ENCODE measurements at regions not wholly inside any gene's neighbourhood (a gene's known extent, or its start where the extent isn't known, plus 50 kb on each side); places are given as distances from the start of the nearest gene placed in this dataset.

DNA sequence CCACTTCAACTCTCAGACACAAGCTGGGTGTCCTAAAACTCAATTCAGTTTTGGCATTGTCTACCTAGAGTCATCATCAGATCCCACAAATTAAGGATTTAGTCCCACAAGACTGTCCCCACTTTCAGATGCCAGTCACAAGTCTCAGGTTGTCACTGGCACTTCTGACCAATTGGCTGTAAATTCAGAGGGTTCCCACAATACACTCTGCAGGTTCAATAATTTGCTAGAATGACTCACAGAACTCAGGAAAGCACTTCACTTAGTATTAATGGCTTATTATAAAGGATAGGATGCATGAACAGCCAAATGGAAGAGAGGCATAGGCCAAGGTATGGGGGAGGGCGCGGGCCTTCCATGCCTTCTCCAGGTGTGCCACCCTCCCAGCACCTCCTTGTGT, 209.1 kb downstream of the SREK1 start:
- Histone ChIP-seq H3K27me3 (ENCODE audit: insufficient read depth) (no peaks in the 10 kb centered on the region), H3K4me1 (ENCODE audit: control insufficient read depth in 1 of 2, insufficient read depth in 2 of 2, low read depth in 1 of 2, low read length in 1 of 2) (no peaks in the 10 kb centered on the region; a peak in 1 of 4 replicates), H3K9me2 (no peaks in the 10 kb centered on the region), H4K20me1 (ENCODE audit: insufficient read depth) (no peaks in the 10 kb centered on the region), H3K9me3 (no peaks in the 10 kb centered on the region), H3F3A (replicated peaks; ENCODE audit: insufficient read depth) (no peaks in the 10 kb centered on the region), H3K4me3 (ENCODE audit: low read depth in 2 of 2, low read length in 1 of 2) (no peak overlapping the region), H3K27ac (ENCODE audit: low read depth in 2 of 2, low read length in 1 of 2) (no peak overlapping the region), H2AFZ (ENCODE audit: low read depth) (no peak overlapping the region), H3K79me2 (ENCODE audit: insufficient read depth) (no peaks in the 10 kb centered on the region), H3K36me3 (replicated peaks in 1 of 2; ENCODE audit: control insufficient read depth in 1 of 2, insufficient read depth in 2 of 2, low read length in 1 of 2) (no peaks in the 10 kb centered on the region), H3K9ac (no peak overlapping the region), H3K4me2 (no peak overlapping the region)
- WGBS (ENCODE audit: low lambda C conversion rate) = 24% methylated on average over 2 of the region's 2 CpGs
- TF ChIP-seq TEAD4 (IDR thresholded peaks at IDR 0.05; ENCODE audit: borderline replicate concordance, insufficient read depth) = no peak
- TF ChIP-seq, protein P1, sequence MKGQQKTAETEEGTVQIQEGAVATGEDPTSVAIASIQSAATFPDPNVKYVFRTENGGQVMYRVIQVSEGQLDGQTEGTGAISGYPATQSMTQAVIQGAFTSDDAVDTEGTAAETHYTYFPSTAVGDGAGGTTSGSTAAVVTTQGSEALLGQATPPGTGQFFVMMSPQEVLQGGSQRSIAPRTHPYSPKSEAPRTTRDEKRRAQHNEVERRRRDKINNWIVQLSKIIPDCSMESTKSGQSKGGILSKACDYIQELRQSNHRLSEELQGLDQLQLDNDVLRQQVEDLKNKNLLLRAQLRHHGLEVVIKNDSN (IDR thresholded peaks at IDR 0.05; ENCODE audit: borderline replicate concordance, low read depth) = no peak
- no peak for TF ChIP-seq EZH2phosphoT487 (IDR thresholded peaks at IDR 0.05; ENCODE audit: borderline replicate concordance, low read depth)
- TF ChIP-seq YY1 (IDR thresholded peaks at IDR 0.05; ENCODE audit: low read depth) = no peak
- no peak for TF ChIP-seq FOSL2 (IDR thresholded peaks at IDR 0.05; ENCODE audit: borderline replicate concordance, low read depth)
- TF ChIP-seq NRF1 (IDR thresholded peaks at IDR 0.05; ENCODE audit: low read depth, low read length) = no peak
- no peak for TF ChIP-seq TAF1 (IDR thresholded peaks at IDR 0.05; ENCODE audit: borderline replicate concordance, low read depth, low read length)
- TF ChIP-seq, protein P2, sequence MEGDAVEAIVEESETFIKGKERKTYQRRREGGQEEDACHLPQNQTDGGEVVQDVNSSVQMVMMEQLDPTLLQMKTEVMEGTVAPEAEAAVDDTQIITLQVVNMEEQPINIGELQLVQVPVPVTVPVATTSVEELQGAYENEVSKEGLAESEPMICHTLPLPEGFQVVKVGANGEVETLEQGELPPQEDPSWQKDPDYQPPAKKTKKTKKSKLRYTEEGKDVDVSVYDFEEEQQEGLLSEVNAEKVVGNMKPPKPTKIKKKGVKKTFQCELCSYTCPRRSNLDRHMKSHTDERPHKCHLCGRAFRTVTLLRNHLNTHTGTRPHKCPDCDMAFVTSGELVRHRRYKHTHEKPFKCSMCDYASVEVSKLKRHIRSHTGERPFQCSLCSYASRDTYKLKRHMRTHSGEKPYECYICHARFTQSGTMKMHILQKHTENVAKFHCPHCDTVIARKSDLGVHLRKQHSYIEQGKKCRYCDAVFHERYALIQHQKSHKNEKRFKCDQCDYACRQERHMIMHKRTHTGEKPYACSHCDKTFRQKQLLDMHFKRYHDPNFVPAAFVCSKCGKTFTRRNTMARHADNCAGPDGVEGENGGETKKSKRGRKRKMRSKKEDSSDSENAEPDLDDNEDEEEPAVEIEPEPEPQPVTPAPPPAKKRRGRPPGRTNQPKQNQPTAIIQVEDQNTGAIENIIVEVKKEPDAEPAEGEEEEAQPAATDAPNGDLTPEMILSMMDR (IDR thresholded peaks at IDR 0.05) = no peak
- TF ChIP-seq, protein P3, sequence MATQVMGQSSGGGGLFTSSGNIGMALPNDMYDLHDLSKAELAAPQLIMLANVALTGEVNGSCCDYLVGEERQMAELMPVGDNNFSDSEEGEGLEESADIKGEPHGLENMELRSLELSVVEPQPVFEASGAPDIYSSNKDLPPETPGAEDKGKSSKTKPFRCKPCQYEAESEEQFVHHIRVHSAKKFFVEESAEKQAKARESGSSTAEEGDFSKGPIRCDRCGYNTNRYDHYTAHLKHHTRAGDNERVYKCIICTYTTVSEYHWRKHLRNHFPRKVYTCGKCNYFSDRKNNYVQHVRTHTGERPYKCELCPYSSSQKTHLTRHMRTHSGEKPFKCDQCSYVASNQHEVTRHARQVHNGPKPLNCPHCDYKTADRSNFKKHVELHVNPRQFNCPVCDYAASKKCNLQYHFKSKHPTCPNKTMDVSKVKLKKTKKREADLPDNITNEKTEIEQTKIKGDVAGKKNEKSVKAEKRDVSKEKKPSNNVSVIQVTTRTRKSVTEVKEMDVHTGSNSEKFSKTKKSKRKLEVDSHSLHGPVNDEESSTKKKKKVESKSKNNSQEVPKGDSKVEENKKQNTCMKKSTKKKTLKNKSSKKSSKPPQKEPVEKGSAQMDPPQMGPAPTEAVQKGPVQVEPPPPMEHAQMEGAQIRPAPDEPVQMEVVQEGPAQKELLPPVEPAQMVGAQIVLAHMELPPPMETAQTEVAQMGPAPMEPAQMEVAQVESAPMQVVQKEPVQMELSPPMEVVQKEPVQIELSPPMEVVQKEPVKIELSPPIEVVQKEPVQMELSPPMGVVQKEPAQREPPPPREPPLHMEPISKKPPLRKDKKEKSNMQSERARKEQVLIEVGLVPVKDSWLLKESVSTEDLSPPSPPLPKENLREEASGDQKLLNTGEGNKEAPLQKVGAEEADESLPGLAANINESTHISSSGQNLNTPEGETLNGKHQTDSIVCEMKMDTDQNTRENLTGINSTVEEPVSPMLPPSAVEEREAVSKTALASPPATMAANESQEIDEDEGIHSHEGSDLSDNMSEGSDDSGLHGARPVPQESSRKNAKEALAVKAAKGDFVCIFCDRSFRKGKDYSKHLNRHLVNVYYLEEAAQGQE (IDR thresholded peaks at IDR 0.05; ENCODE audit: low read depth, low read length) = no peak
- no peak for TF ChIP-seq TCF12 (IDR thresholded peaks at IDR 0.05)
- no peak for TF ChIP-seq MXI1 (IDR thresholded peaks at IDR 0.05; ENCODE audit: low read depth, low read length)
- TF ChIP-seq SMC3 (IDR thresholded peaks at IDR 0.05; ENCODE audit: low read depth, low read length) = no peak
- TF ChIP-seq FOXJ3 (CRISPR knock-in tag; IDR thresholded peaks at IDR 0.05) = no peak
- TF ChIP-seq EP300 (IDR thresholded peaks at IDR 0.05; ENCODE audit: borderline replicate concordance in 1 of 2, low read depth in 1 of 2, low read length in 1 of 2) = no peak
- TF ChIP-seq, protein P4, sequence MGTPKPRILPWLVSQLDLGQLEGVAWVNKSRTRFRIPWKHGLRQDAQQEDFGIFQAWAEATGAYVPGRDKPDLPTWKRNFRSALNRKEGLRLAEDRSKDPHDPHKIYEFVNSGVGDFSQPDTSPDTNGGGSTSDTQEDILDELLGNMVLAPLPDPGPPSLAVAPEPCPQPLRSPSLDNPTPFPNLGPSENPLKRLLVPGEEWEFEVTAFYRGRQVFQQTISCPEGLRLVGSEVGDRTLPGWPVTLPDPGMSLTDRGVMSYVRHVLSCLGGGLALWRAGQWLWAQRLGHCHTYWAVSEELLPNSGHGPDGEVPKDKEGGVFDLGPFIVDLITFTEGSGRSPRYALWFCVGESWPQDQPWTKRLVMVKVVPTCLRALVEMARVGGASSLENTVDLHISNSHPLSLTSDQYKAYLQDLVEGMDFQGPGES (IDR thresholded peaks at IDR 0.05; ENCODE audit: low read depth, low read length) = no peak
- no peak for TF ChIP-seq GABPA (IDR thresholded peaks at IDR 0.05; ENCODE audit: low read depth)
- no peak for TF ChIP-seq GATA2 (CRISPR knock-in tag; IDR thresholded peaks at IDR 0.05)
- no peak for TF ChIP-seq JUND (IDR thresholded peaks at IDR 0.05)
- TF ChIP-seq, protein P5, sequence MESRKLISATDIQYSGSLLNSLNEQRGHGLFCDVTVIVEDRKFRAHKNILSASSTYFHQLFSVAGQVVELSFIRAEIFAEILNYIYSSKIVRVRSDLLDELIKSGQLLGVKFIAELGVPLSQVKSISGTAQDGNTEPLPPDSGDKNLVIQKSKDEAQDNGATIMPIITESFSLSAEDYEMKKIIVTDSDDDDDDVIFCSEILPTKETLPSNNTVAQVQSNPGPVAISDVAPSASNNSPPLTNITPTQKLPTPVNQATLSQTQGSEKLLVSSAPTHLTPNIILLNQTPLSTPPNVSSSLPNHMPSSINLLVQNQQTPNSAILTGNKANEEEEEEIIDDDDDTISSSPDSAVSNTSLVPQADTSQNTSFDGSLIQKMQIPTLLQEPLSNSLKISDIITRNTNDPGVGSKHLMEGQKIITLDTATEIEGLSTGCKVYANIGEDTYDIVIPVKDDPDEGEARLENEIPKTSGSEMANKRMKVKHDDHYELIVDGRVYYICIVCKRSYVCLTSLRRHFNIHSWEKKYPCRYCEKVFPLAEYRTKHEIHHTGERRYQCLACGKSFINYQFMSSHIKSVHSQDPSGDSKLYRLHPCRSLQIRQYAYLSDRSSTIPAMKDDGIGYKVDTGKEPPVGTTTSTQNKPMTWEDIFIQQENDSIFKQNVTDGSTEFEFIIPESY (IDR thresholded peaks at IDR 0.05; ENCODE audit: borderline replicate concordance, low read depth) = no peak
- CTCF ChIA-PET = no interaction called here
- POLR2A ChIA-PET = no interaction called here
- DNase-seq = no peak
